Suprapubic skin (tissue), 4 donors: ENCODE measurements at regions not wholly inside any gene's neighbourhood (a gene's known extent, or its start where the extent isn't known, plus 50 kb on each side); places are given as distances from the start of the nearest gene placed in this dataset.

Experiments used
- DNase-seq, 2 donors: peaks; one replicate each; pipeline ENCODE4 v3.0.0-alpha.2; 2019; ENCODE audit warnings: low spot score in 2 of 2
- H3K27ac ChIP-seq: fragments of 200-600 bp; sonication (generic); one replicate; pipeline ENCODE4 v1.5.1; 2019
- H3K27me3 ChIP-seq: fragments of 200-600 bp; sonication (generic); one replicate; pipeline ENCODE4 v1.5.1; 2019
- H3K36me3 ChIP-seq: fragments of 200-600 bp; sonication (generic); one replicate; pipeline ENCODE4 v1.5.1; 2019
- H3K4me1 ChIP-seq: fragments of 200-600 bp; sonication (generic); one replicate; pipeline ENCODE4 v1.5.1; 2019
- H3K4me3 ChIP-seq: fragments of 200-600 bp; sonication (generic); one replicate; pipeline ENCODE4 v1.5.1; 2019; ENCODE audit warnings: mild to moderate bottlenecking
- H3K9me3 ChIP-seq: fragments of 200-600 bp; sonication (generic); one replicate; pipeline ENCODE4 v1.5.1; 2019
- EP300 ChIP-seq: sonication (generic); formaldehyde crosslinking; IDR thresholded peaks from one replicate; pipeline ENCODE4 v1.6.1; 2017; ENCODE audit warnings: antibody characterized with exemption
- POLR2A ChIP-seq, 2 donors: fragments of 450-650 bp; IDR thresholded peaks; one replicate each; pipeline ENCODE4 v1.6.1; 2017; ENCODE audit warnings: antibody characterized with exemption in 2 of 2, mild to moderate bottlenecking in 2 of 2, moderate library complexity in 2 of 2
- POLR2AphosphoS5 ChIP-seq, 3 donors: sonication (generic); formaldehyde crosslinking; IDR thresholded peaks; one replicate each; pipeline ENCODE4 v1.6.1; 2017; ENCODE audit warnings: antibody characterized with exemption in 3 of 3
- WGBS: methylation state at CpG from one replicate; pipeline ENCODE4 v1.1.5; 2018; 5-methylcytosine and 5-hydroxymethylcytosine counted together
- TF ChIP-seq, protein P1 (sequence below), 2 donors: fragments of 200-600 bp in 1 of 2; fragments of 450-650 bp in 1 of 2; sonication (generic) in 1 of 2; IDR thresholded peaks; one replicate each; pipeline ENCODE4 v1.5.1; 2016 to 2019; ENCODE audit warnings: antibody characterized with exemption in 2 of 2, mild to moderate bottlenecking in 1 of 2, moderate library complexity in 1 of 2

- no peak for DNase-seq
- Histone ChIP-seq H3K27ac (no peak overlapping the region), H3K4me1 (no peaks in the 10 kb centered on the region), H3K27me3 (no peaks in the 10 kb centered on the region), H3K36me3 (no peaks in the 10 kb centered on the region), H3K4me3 (no peak overlapping the region), H3K9me3 (no peaks in the 10 kb centered on the region)
- no peak for TF ChIP-seq EP300
- TF ChIP-seq, protein P1, sequence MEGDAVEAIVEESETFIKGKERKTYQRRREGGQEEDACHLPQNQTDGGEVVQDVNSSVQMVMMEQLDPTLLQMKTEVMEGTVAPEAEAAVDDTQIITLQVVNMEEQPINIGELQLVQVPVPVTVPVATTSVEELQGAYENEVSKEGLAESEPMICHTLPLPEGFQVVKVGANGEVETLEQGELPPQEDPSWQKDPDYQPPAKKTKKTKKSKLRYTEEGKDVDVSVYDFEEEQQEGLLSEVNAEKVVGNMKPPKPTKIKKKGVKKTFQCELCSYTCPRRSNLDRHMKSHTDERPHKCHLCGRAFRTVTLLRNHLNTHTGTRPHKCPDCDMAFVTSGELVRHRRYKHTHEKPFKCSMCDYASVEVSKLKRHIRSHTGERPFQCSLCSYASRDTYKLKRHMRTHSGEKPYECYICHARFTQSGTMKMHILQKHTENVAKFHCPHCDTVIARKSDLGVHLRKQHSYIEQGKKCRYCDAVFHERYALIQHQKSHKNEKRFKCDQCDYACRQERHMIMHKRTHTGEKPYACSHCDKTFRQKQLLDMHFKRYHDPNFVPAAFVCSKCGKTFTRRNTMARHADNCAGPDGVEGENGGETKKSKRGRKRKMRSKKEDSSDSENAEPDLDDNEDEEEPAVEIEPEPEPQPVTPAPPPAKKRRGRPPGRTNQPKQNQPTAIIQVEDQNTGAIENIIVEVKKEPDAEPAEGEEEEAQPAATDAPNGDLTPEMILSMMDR (IDR thresholded peaks at IDR 0.05) = no peak
- no peak for TF ChIP-seq POLR2AphosphoS5 (IDR thresholded peaks at IDR 0.05)
- TF ChIP-seq POLR2A (IDR thresholded peaks at IDR 0.05) = no peak
- 93% methylated on average over 22 of the region's 41 CpGs for WGBS
These were observed 221.1 kb upstream of the RORB start for GRCh38 chr9:74275872-74276508.

DNA sequence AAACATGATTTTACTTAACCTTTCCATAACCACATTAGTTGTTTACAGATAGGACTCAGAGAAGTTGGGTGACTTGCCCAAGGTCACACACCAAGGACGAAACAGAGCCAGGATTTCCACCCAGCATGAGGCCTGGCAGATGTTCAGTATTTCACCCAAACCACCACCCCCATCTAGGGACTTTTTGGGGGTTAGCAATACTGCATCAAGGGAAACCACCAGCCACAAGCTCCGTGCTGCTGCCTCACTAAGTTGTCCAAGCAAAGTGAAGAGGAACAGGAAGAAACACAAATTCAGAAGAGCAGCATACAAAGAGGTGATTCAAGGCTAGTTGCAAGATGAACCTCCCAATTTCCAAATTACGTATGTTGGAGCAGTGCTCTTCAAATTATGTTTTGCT is 219.6 kb upstream of the RORB start:
- WGBS = 63% methylated on average over 3 of the region's 3 CpGs
- Histone ChIP-seq H3K9me3 (no peaks in the 10 kb centered on the region), H3K4me3 (no peak overlapping the region), H3K27ac (no peak overlapping the region), H3K27me3 (no peaks in the 10 kb centered on the region), H3K36me3 (no peaks in the 10 kb centered on the region), H3K4me1 (no peaks in the 10 kb centered on the region)
- no peak for TF ChIP-seq POLR2AphosphoS5 (IDR thresholded peaks at IDR 0.05)
- TF ChIP-seq EP300 = no peak
- TF ChIP-seq POLR2A (IDR thresholded peaks at IDR 0.05) = no peak
- TF ChIP-seq, protein P1 (IDR thresholded peaks at IDR 0.05) = no peak
- no peak for DNase-seq

- Histone ChIP-seq H3K4me3 (no peak overlapping the region), H3K27me3 (no peaks in the 10 kb centered on the region), H3K27ac (no peak overlapping the region), H3K4me1 (no peaks in the 10 kb centered on the region), H3K36me3 (no peaks in the 10 kb centered on the region), H3K9me3 (no peaks in the 10 kb centered on the region)
- 90% methylated on average over 1 of the region's 1 CpG for WGBS
- TF ChIP-seq POLR2AphosphoS5 (IDR thresholded peaks at IDR 0.05) (no peak), POLR2A (IDR thresholded peaks at IDR 0.05) (no peak), EP300 (no peak)
- TF ChIP-seq, protein P1 (IDR thresholded peaks at IDR 0.05) = no peak
- DNase-seq = no peak
These were observed 215.5 kb upstream of the RORB start for GRCh38 chr9:74281674-74282073.

DNA sequence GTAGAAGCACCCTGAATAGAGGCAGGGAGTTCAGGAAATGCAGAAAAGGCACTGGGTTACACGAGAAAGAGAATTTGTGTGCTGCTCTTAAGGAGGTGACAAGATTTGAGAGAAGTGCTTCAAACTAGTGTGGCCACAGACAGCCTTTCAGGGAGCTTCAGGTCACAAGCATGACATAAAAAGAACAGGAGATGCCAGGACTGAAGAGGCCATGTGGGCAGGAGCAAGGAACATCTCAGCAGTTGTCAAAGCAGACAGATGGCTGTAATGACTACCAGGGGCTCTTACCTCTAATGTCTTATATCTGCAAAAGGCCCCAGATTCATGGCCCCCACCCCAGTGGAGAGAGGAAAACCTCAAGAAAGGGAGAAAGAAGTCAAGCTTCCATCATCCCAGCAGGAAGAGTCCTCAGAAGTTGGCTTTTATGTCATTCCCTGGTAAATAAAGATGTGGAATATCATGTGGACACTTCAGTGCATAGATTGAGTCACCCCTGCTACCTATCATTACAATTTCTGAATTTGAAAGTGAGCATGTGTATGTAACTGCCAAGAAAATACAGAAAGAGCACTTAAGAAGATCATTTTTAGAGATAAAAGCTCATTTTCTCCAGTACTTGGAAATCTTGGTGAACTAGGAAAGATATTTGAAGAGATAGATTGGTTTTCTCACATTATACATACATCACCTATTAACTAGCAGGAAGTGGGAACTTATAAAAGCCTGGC is 214.4 kb upstream of the RORB start:
- H3K36me3 ChIP-seq = no peaks in the 10 kb centered on the region
- no peak overlapping the region for H3K27ac ChIP-seq
- no peaks in the 10 kb centered on the region for H3K4me1 ChIP-seq
- no peaks in the 10 kb centered on the region for H3K9me3 ChIP-seq
- DNase-seq = no peak
- TF ChIP-seq EP300 = no peak
- TF ChIP-seq POLR2AphosphoS5 (IDR thresholded peaks at IDR 0.05) = no peak
- no peak for TF ChIP-seq POLR2A (IDR thresholded peaks at IDR 0.05)
- TF ChIP-seq, protein P1 (IDR thresholded peaks at IDR 0.05) = no peak
- H3K4me3 ChIP-seq = no peak overlapping the region
- no peaks in the 10 kb centered on the region for H3K27me3 ChIP-seq
- WGBS = 0% methylated on average over 1 of the region's 1 CpG

DNA sequence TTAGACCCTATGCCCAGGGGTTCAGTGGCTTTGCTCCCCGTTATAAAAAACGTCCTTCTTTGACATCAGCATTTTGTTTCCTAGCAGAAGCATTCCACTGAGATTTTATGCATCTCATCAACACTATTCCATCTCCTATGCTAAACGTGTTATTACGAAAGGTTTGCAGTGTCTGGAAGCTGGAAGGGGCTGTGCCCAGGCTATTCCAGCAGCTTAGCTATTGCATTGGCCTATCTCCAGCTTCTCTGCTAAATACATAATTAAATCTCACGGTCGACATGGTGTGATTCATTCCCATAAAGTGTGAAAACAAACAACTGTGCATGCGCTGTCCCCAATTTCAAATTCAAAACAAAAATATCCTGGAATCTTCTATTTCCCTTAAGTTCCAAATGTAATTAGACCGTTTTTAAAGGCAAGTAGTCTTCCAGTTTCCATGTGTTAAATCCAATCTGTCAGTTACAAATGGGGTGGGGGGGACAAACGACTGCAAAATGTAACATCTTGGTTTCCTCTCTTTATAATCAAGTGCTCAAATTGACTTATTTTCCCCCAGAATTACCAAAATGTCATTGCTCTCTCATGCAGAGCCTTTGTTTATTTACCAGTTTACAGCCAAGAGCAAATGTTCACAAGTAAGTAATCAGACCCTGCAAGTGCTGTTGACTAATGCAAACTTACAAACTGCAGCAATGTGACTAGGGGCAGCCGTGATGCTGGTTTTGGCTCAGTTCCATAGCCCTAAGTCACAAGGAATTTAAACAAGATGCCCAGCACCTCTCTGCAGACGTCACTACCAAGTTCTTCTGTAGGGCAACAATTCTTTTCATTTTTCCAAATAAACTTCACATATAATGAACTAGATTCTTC is 212.3 kb upstream of the RORB start:
- Histone ChIP-seq H3K4me1 (no peaks in the 10 kb centered on the region), H3K36me3 (no peaks in the 10 kb centered on the region), H3K9me3 (no peaks in the 10 kb centered on the region), H3K27me3 (no peaks in the 10 kb centered on the region), H3K27ac (no peak overlapping the region), H3K4me3 (no peak overlapping the region)
- DNase-seq = no peak
- WGBS = 33% methylated on average over 11 of the region's 11 CpGs
- TF ChIP-seq, protein P1 (IDR thresholded peaks at IDR 0.05) = no peak
- no peak for TF ChIP-seq POLR2A (IDR thresholded peaks at IDR 0.05)
- TF ChIP-seq POLR2AphosphoS5 (IDR thresholded peaks at IDR 0.05) = no peak
- no peak for TF ChIP-seq EP300
